Kidney (tissue), 13 donors: ENCODE measurements at regions not wholly inside any gene's neighbourhood (a gene's known extent, or its start where the extent isn't known, plus 50 kb on each side); places are given as distances from the start of the nearest gene placed in this dataset.

Source experiments
- DNase-seq, 5 donors: peaks; one replicate each; pipeline ENCODE4 v3.0.0-alpha.2; 2013 to 2020
- FAIRE-seq: peaks from 2 replicates; lab custom pipeline; 2012; peaks lifted over from hg19 to GRCh38; lab: Jason Lieb, UNC
- H3K27ac ChIP-seq, 2 donors: one replicate each; pipeline ENCODE4 v1.7.0; 2013; ENCODE audit warnings: low read depth in 2 of 2, low read length in 2 of 2, inconsistent platforms in 1 of 2
- H3K27me3 ChIP-seq: one replicate; pipeline ENCODE4 v1.7.1; 2013; ENCODE audit warnings: low read length, inconsistent platforms; ENCODE audit not compliant: control insufficient read depth, insufficient read depth
- H3K36me3 ChIP-seq, 3 donors: one replicate each; pipeline versions ENCODE4 v1.7.0 to v1.7.1; 2013; ENCODE audit warnings: low read length in 3 of 3, control low read depth in 1 of 3, inconsistent platforms in 1 of 3; ENCODE audit not compliant: insufficient read depth in 3 of 3, control insufficient read depth in 2 of 3
- H3K4me1 ChIP-seq, 3 donors: one replicate each; pipeline versions ENCODE4 v1.7.0 to v1.7.1; 2013; ENCODE audit warnings: low read length in 3 of 3, inconsistent platforms in 1 of 3, low read depth in 1 of 3; ENCODE audit not compliant: control insufficient read depth in 2 of 3, insufficient read depth in 2 of 3
- H3K4me3 ChIP-seq, 3 donors: one replicate each; pipeline versions ENCODE4 v1.7.0 to v1.8.1; 2013; ENCODE audit warnings: low read length in 3 of 3, control low read depth in 1 of 3, inconsistent platforms in 1 of 3
- H3K9ac ChIP-seq, 3 donors: one replicate each; pipeline versions ENCODE4 v1.7.0 to v1.7.1; 2013; ENCODE audit warnings: low read length in 3 of 3, control low read depth in 1 of 3, inconsistent platforms in 1 of 3
- H3K9me3 ChIP-seq, 3 donors: one replicate each; pipeline versions ENCODE4 v1.7.0 to v1.7.1; 2013; ENCODE audit warnings: low read length in 3 of 3, control low read depth in 1 of 3, inconsistent platforms in 1 of 3; ENCODE audit not compliant: control insufficient read depth in 2 of 3, insufficient read depth in 1 of 3
- CTCF ChIP-seq: IDR thresholded peaks from 3 replicates; pipeline ENCODE4 v1.5.1; 2012; ENCODE audit warnings: mild to moderate bottlenecking, moderate library complexity, borderline replicate concordance; ENCODE audit not compliant: insufficient read depth; ENCODE audit errors: extremely low read depth
- intact Hi-C: fragments of 100-400 bp; cut with DNase I; formaldehyde crosslinking; loops from one replicate; pipeline ENCODE4 v1.11.1; 2022
- donor health status: control.
- donor health status: control.
- donor health status: control.
- donor health status: control.
- donor health status: control.
- donor health status: DM: yes; HTN: yes; CAD: no.
- donor health status: Normal renal cell carcinoma (clear cell type).

GRCh38 chr1:232381394-232382100 lies 248.4 kb downstream of the SIPA1L2 start:
- TF ChIP-seq CTCF: no peak
- no peak overlapping the region for H3K4me3 ChIP-seq
- no peaks in the 10 kb centered on the region for H3K4me1 ChIP-seq
- intact Hi-C loops: no loop called here
- H3K9me3 ChIP-seq: no peaks in the 10 kb centered on the region
- no peak for FAIRE-seq
- no peak overlapping the region for H3K27ac ChIP-seq
- no peaks in the 10 kb centered on the region for H3K36me3 ChIP-seq
- DNase-seq: peak in 3 of 5 donors; percentile 31 to 74 (median 71)
- H3K9ac ChIP-seq: no peak overlapping the region
- no peaks in the 10 kb centered on the region for H3K27me3 ChIP-seq

DNA sequence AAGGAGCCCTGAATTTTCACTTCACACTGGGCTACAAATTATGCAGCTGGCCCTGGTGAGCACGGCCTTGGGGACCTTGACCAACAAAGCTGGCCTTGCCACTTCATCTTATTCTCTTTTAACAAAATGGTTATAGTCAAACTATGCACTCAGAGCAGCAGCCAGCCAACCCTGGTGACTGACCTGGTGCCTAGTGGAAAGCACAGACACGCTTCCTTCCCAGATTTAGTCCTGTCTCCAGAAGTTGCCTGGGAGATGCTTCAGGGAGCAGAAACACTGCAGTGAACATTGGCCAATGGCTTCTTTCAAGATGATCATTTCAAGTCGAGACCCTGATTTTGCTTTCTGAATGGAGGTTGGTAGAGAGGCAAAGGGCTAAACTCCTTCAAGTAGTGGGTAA lies 249.3 kb downstream of the SIPA1L2 start:
- no peaks in the 10 kb centered on the region for H3K27me3 ChIP-seq
- H3K9me3 ChIP-seq: no peaks in the 10 kb centered on the region
- no peak overlapping the region for H3K27ac ChIP-seq
- no peak for TF ChIP-seq CTCF
- no peaks in the 10 kb centered on the region for H3K4me1 ChIP-seq
- H3K4me3 ChIP-seq: no peak overlapping the region
- no peaks in the 10 kb centered on the region for H3K36me3 ChIP-seq
- intact Hi-C loops: no loop called here
- no peak overlapping the region for H3K9ac ChIP-seq
- no peak for FAIRE-seq
- DNase-seq: no peak

GRCh38 chr1:232380131-232380530 lies 249.8 kb downstream of the SIPA1L2 start:
- no peak overlapping the region for H3K27ac ChIP-seq
- H3K9ac ChIP-seq: no peak overlapping the region
- DNase-seq (no peak), FAIRE-seq (no peak)
- H3K4me3 ChIP-seq: no peak overlapping the region
- no peaks in the 10 kb centered on the region for H3K36me3 ChIP-seq
- no peaks in the 10 kb centered on the region for H3K27me3 ChIP-seq
- TF ChIP-seq CTCF: no peak
- H3K9me3 ChIP-seq: no peaks in the 10 kb centered on the region
- no peaks in the 10 kb centered on the region for H3K4me1 ChIP-seq
- intact Hi-C loops: no loop called here

GRCh38 chr1:232379063-232379434 lies 250.9 kb downstream of the SIPA1L2 start:
- no peaks in the 10 kb centered on the region for H3K36me3 ChIP-seq
- no peaks in the 10 kb centered on the region for H3K4me1 ChIP-seq
- no peak overlapping the region for H3K4me3 ChIP-seq
- DNase-seq: peak in 1 of 5 donors; percentile 61
- no peak overlapping the region for H3K27ac ChIP-seq
- no peak for TF ChIP-seq CTCF
- H3K27me3 ChIP-seq: no peaks in the 10 kb centered on the region
- FAIRE-seq: no peak
- intact Hi-C loops: no loop called here
- no peaks in the 10 kb centered on the region for H3K9me3 ChIP-seq
- H3K9ac ChIP-seq: no peak overlapping the region
